ENCODE measurements at regions not wholly inside any gene's neighbourhood (a gene's known extent, or its start where the extent isn't known, plus 50 kb on each side); places are given as distances from the start of the nearest gene placed in this dataset.

GRCh38 chr2:221817052-221817451 is 244.9 kb upstream of the EPHA4 start:
- TF ChIP-seq CTCF (conservative IDR thresholded peaks at IDR 0.05; ENCODE audit: low read depth, low read length) (no peak), POLR2A (IDR thresholded peaks at IDR 0.05; ENCODE audit: low read depth, low read length) (no peak), SMC3 (IDR thresholded peaks at IDR 0.05; ENCODE audit: low read depth, low read length) (no peak), RAD21 (IDR thresholded peaks at IDR 0.05; ENCODE audit: low read length) (no peak), MAZ (IDR thresholded peaks at IDR 0.05; ENCODE audit: borderline replicate concordance, low read depth, low read length) (no peak), FOS (IDR thresholded peaks at IDR 0.05; ENCODE audit: low read depth, low read length) (no peak), RCOR1 (IDR thresholded peaks at IDR 0.05; ENCODE audit: insufficient replicate concordance, low read length) (no peak), RFX5 (IDR thresholded peaks at IDR 0.05; ENCODE audit: low read depth, low read length) (no peak)
